ENCODE measurements at regions not wholly inside any gene's neighbourhood (a gene's known extent, or its start where the extent isn't known, plus 50 kb on each side); places are given as distances from the start of the nearest gene placed in this dataset.

- Mint-ChIP-seq H3K27ac (no peak overlapping the region), H3K27me3 (no peaks in the 10 kb centered on the region), H3K9me3 (peaks cover 0 to 2% of the 10 kb centered on the region in 2 donors), H3K4me1 (ENCODE audit: low read depth in 2 of 2) (no peaks in the 10 kb centered on the region), H3K4me3 (no peak overlapping the region), H3K36me3 (ENCODE audit: insufficient read depth) (no peaks in the 10 kb centered on the region)
- DNase-seq = no peak
- ATAC-seq (replicated peaks) = no peak
Observed at GRCh38 chr4:129514852-129515251, 418.9 kb downstream of the C4orf33 start.

GRCh38 chr4:129515356-129515755 is 419.4 kb downstream of the C4orf33 start:
- Mint-ChIP-seq H3K4me3 (no peak overlapping the region), H3K4me1 (ENCODE audit: low read depth in 2 of 2) (no peaks in the 10 kb centered on the region), H3K27ac (no peak overlapping the region), H3K27me3 (no peaks in the 10 kb centered on the region), H3K36me3 (ENCODE audit: insufficient read depth) (no peaks in the 10 kb centered on the region), H3K9me3 (peaks cover 0 to 4% of the 10 kb centered on the region in 2 donors)
- DNase-seq = no peak
- ATAC-seq (replicated peaks) = no peak

DNA sequence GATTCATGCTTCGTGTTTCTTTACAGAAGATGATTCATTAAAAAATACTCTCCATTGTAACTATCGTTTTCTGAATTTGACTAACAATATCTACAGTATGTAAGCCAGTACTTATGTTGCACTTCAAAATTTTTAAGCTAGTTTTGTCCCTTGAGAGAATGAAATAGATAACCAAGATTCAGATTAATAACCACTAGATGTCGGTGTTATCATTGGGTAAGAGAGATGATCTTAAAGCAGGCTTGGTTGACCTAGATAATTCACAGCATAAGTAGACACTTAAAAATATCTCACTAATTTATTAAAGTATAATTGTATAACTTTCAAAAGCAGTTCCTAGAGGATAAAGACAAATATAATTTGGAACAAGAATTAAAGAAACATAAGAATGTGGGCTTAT is 430.9 kb downstream of the C4orf33 start:
- H3K4me3 Mint-ChIP-seq = no peak overlapping the region

DNA sequence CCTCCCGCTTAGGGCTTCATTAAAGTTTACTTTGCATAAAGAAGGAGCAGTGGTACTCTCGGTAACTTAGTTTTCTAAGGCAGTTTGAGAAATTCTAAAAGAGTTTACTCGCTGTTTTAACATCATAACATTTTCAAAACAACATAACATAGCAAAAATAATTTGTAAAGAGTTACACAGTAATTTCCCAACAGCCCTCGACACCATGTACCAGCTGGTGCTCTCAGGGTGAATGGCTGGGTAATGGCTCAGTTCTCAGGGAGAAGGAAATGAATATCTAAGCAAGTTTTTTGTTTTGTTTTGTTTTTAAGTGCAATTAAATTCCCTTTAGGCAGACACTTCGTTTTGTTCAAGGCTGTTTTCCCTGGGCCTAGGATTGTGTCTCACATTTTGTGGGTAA is 435.3 kb downstream of the C4orf33 start:
- Mint-ChIP-seq H3K4me1 (ENCODE audit: low read depth in 2 of 2) (no peaks in the 10 kb centered on the region), H3K36me3 (ENCODE audit: insufficient read depth) (no peaks in the 10 kb centered on the region), H3K4me3 (no peak overlapping the region), H3K27me3 (no peaks in the 10 kb centered on the region), H3K27ac (no peak overlapping the region), H3K9me3 (peaks cover 0 to 3% of the 10 kb centered on the region in 2 donors)
- ATAC-seq (replicated peaks) (no peak), DNase-seq (no peak)

More for the DNA sequence above, 430.9 kb downstream of the C4orf33 start:
- no peak for ATAC-seq (replicated peaks)
- no peak overlapping the region for H3K27ac Mint-ChIP-seq
- H3K36me3 Mint-ChIP-seq (ENCODE audit: insufficient read depth) = no peaks in the 10 kb centered on the region
- no peaks in the 10 kb centered on the region for H3K4me1 Mint-ChIP-seq (ENCODE audit: low read depth in 2 of 2)
- DNase-seq = no peak
- no peaks in the 10 kb centered on the region for H3K27me3 Mint-ChIP-seq
- peaks cover 0 to 8% of the 10 kb centered on the region in 2 donors for H3K9me3 Mint-ChIP-seq

DNA sequence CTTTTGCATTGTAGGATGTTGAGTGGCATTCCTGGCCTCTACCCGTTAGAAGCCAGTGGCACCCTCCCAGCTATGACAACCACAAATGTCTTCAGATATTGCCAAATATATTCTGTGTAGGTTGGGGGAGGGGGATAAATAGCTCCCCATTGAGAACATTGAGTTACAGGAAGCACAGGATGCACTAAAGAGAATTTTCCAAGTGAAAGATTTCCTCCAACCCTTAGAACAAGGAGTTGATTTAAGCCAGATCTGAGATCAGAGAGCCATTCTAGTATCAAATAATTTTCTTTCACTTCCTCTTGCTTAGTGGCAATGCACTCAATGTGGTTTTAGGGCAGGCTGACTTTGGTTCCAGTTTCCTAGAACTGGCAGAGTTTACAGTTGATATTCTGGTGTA is 436.6 kb downstream of the C4orf33 start:
- Mint-ChIP-seq H3K27me3 (no peaks in the 10 kb centered on the region), H3K9me3 (peaks cover 0 to 4% of the 10 kb centered on the region in 2 donors), H3K4me3 (no peak overlapping the region), H3K27ac (no peak overlapping the region), H3K4me1 (ENCODE audit: low read depth in 2 of 2) (no peaks in the 10 kb centered on the region), H3K36me3 (ENCODE audit: insufficient read depth) (no peaks in the 10 kb centered on the region)
- no peak for DNase-seq
- no peak for ATAC-seq (replicated peaks)

- Mint-ChIP-seq H3K27me3 (no peaks in the 10 kb centered on the region), H3K4me1 (ENCODE audit: low read depth in 2 of 2) (no peaks in the 10 kb centered on the region), H3K4me3 (no peak overlapping the region), H3K27ac (no peak overlapping the region), H3K9me3 (peaks cover 0 to 6% of the 10 kb centered on the region in 2 donors), H3K36me3 (ENCODE audit: insufficient read depth) (no peaks in the 10 kb centered on the region)
- ATAC-seq (replicated peaks) = no peak
- no peak for DNase-seq
Observed at GRCh38 chr4:129543299-129543698, 447.3 kb downstream of the C4orf33 start.

- no peak for ATAC-seq (replicated peaks)
- H3K27ac Mint-ChIP-seq = no peak overlapping the region
- no peaks in the 10 kb centered on the region for H3K4me1 Mint-ChIP-seq (ENCODE audit: low read depth in 2 of 2)
- no peak overlapping the region for H3K4me3 Mint-ChIP-seq
- DNase-seq = no peak
- no peaks in the 10 kb centered on the region for H3K36me3 Mint-ChIP-seq (ENCODE audit: insufficient read depth)
- H3K9me3 Mint-ChIP-seq = peaks cover 0 to 6% of the 10 kb centered on the region in 2 donors
- no peaks in the 10 kb centered on the region for H3K27me3 Mint-ChIP-seq
Observed at GRCh38 chr4:129545599-129546278, 449.8 kb downstream of the C4orf33 start.

DNA sequence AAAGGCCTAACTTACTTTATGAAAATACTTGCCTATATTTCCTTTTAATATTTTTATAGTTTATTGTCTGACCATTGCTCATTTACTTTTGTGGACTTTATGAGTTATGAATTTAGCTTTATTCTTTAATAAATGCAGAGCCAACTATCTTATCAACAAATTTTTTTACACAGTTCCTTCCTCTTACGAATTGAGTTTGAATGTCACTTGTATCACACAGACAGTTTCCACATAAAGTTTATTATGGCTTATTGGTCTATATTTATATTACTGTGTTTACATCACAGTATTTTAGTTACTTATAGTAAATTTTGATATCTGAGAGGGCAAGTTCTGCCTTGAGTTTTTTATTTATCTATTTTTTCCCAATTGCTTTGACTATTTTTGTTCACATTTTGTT is 450.6 kb downstream of the C4orf33 start:
- H3K27me3 Mint-ChIP-seq = no peaks in the 10 kb centered on the region
- no peak for ATAC-seq (replicated peaks)
- peaks cover 2 to 3% of the 10 kb centered on the region in 2 donors for H3K9me3 Mint-ChIP-seq
- no peaks in the 10 kb centered on the region for H3K36me3 Mint-ChIP-seq (ENCODE audit: insufficient read depth)
- H3K27ac Mint-ChIP-seq = no peak overlapping the region
- H3K4me1 Mint-ChIP-seq (ENCODE audit: low read depth in 2 of 2) = no peaks in the 10 kb centered on the region
- DNase-seq = no peak
- no peak overlapping the region for H3K4me3 Mint-ChIP-seq

DNA sequence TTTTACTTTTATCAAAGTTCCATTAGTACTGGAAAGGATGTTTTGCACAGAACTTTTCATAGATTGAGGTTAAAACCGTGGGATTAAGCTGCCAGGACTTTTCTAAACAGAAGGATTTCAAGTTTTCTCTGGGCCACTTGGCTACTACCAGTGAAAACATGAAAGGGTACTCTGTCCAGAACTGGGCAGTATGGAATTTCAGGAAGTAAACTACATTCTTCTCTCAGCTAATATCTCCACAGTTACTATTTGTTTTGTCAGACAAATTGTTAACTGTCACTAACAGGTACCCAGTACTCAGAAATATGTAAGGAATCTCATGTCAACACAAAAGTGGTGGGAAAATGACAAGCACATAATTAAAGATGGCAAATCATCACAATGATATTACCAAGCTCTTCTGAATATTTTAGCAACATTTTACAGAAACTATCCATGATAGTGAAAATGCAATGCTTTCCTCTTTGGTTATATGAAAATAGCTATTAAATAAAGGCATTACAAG is 454.4 kb downstream of the C4orf33 start:
- no peak overlapping the region for H3K4me3 Mint-ChIP-seq
- no peak overlapping the region for H3K27ac Mint-ChIP-seq
- no peak for ATAC-seq (replicated peaks)
- H3K9me3 Mint-ChIP-seq = peaks cover 0 to 2% of the 10 kb centered on the region in 2 donors
- H3K27me3 Mint-ChIP-seq = no peaks in the 10 kb centered on the region
- no peaks in the 10 kb centered on the region for H3K4me1 Mint-ChIP-seq (ENCODE audit: low read depth in 2 of 2)
- no peak for DNase-seq
- no peaks in the 10 kb centered on the region for H3K36me3 Mint-ChIP-seq (ENCODE audit: insufficient read depth)

DNA sequence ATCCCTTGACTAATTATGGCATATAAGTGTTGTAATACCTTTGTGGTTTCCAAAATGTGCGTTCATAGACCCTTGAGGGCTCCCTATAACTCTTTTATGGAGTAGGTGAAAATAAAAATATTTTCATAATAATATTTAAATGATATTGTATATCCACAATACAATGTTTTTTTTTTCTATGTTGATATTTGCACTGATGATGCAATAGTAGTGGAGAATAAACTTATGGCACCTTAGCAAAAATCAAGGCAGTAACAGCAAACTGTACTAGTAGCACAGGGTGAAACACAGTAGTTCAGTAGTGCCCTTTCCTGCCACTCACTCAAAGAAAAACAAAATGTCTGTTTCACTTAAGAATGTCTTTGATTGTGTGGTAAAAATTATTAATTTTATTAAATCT is 465.3 kb downstream of the C4orf33 start:
- ATAC-seq (replicated peaks) = no peak
- peaks cover 0 to 4% of the 10 kb centered on the region in 2 donors for H3K9me3 Mint-ChIP-seq

DNA sequence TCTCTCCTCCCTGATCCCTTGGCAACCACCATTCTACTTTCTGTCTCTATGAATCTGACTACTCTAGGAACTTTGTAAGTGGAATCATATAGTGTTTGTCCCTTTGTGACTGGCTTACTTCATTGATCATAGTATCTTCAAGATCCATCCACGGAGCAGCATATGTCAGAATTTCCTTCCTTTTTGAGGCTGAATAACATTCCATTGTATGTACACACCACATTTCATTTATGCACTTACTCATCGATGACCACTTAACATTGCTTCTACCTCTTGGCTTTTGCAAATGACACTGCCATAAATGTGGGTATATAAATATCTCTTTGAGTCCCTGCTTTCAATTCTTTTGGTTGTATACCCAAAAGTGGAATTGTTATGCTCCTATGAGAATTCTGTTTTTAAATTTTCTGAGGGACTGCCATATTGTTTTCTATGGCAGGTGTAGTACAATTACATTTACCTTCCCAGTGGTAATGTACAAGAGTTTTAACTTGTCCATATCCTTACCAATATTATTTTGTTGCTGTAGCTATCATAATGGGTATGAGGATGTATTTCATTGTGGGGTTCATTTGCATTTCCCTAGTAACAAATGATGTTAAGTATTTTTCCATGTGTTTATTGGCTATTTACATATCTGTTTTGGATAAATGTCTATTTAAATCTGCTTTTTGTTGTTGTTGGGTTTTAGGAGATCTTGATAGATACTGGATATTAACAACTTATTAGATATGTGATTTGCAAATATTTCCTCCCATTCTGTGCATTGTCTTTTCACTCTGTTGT is 466.1 kb downstream of the C4orf33 start:
- DNase-seq (no peak), ATAC-seq (replicated peaks) (no peak)
- Mint-ChIP-seq H3K36me3 (ENCODE audit: insufficient read depth) (no peaks in the 10 kb centered on the region), H3K4me1 (ENCODE audit: low read depth in 2 of 2) (no peaks in the 10 kb centered on the region), H3K4me3 (no peak overlapping the region), H3K27me3 (no peaks in the 10 kb centered on the region), H3K27ac (no peak overlapping the region), H3K9me3 (peaks cover 0 to 4% of the 10 kb centered on the region in 2 donors)

More for the DNA sequence above, 465.3 kb downstream of the C4orf33 start:
- no peak overlapping the region for H3K27ac Mint-ChIP-seq
- no peaks in the 10 kb centered on the region for H3K27me3 Mint-ChIP-seq
- H3K4me3 Mint-ChIP-seq = no peak overlapping the region
- H3K36me3 Mint-ChIP-seq (ENCODE audit: insufficient read depth) = no peaks in the 10 kb centered on the region
- no peak for DNase-seq
- H3K4me1 Mint-ChIP-seq (ENCODE audit: low read depth in 2 of 2) = no peaks in the 10 kb centered on the region

GRCh38 chr4:129565214-129565613 is 469.3 kb downstream of the C4orf33 start:
- DNase-seq (no peak), ATAC-seq (replicated peaks) (no peak)
- Mint-ChIP-seq H3K36me3 (ENCODE audit: insufficient read depth) (no peaks in the 10 kb centered on the region), H3K27ac (no peak overlapping the region), H3K27me3 (no peaks in the 10 kb centered on the region), H3K4me1 (ENCODE audit: low read depth in 2 of 2) (no peaks in the 10 kb centered on the region), H3K9me3 (peaks cover 0 to 4% of the 10 kb centered on the region in 2 donors), H3K4me3 (no peak overlapping the region)

- no peaks in the 10 kb centered on the region for H3K9me3 Mint-ChIP-seq
- ATAC-seq (replicated peaks) = no peak
- H3K27ac Mint-ChIP-seq = no peak overlapping the region
- DNase-seq = no peak
- H3K27me3 Mint-ChIP-seq = no peaks in the 10 kb centered on the region
- no peaks in the 10 kb centered on the region for H3K4me1 Mint-ChIP-seq (ENCODE audit: low read depth in 2 of 2)
- H3K4me3 Mint-ChIP-seq = no peak overlapping the region
- no peaks in the 10 kb centered on the region for H3K36me3 Mint-ChIP-seq (ENCODE audit: insufficient read depth)
Observed at GRCh38 chr4:129570326-129570725, 474.4 kb downstream of the C4orf33 start.

- H3K4me3 Mint-ChIP-seq = no peak overlapping the region
- peaks cover 4 to 12% of the 10 kb centered on the region in 2 donors for H3K9me3 Mint-ChIP-seq
- H3K27me3 Mint-ChIP-seq = no peaks in the 10 kb centered on the region
- H3K36me3 Mint-ChIP-seq (ENCODE audit: insufficient read depth) = peaks cover 3% of the 10 kb centered on the region
- no peaks in the 10 kb centered on the region for H3K4me1 Mint-ChIP-seq (ENCODE audit: low read depth in 2 of 2)
- no peak overlapping the region for H3K27ac Mint-ChIP-seq
- ATAC-seq (replicated peaks) (no peak), DNase-seq (no peak)
Observed at GRCh38 chr4:129578336-129578735, 482.4 kb downstream of the C4orf33 start.

Data from effector memory CD8-positive, alpha-beta T cell (primary cell).